Gastrocnemius medialis (tissue), 4 donors: ENCODE measurements at regions not wholly inside any gene's neighbourhood (a gene's known extent, or its start where the extent isn't known, plus 50 kb on each side); places are given as distances from the start of the nearest gene placed in this dataset.
"Not testable (repeated sequence)": the region's sequence is repeated elsewhere in the genome, so short reads cannot be mapped to it uniquely, and the experiment has no call there.

Source experiments
- CTCF ChIP-seq, 5 experiments: fragments of 450-650 bp in 3 of 5; fragments of 200-600 bp in 2 of 5; sonication (generic) in 2 of 5; IDR thresholded peaks in 4 of 5; conservative IDR thresholded peaks in 1 of 5; 1 replicate in 4 of 5; 2 replicates in 1 of 5; pipeline ENCODE4 v1.5.1; 2016 to 2019; ENCODE audit warnings: antibody characterized with exemption in 5 of 5, mild to moderate bottlenecking in 3 of 5, moderate library complexity in 3 of 5
- POLR2A ChIP-seq, 2 donors: fragments of 450-650 bp; IDR thresholded peaks; one replicate each; pipeline ENCODE4 v1.6.1; 2017; ENCODE audit warnings: antibody characterized with exemption in 2 of 2, mild to moderate bottlenecking in 2 of 2, moderate library complexity in 2 of 2

- TF ChIP-seq CTCF (IDR thresholded peaks at IDR 0.05 in 4 of 5, conservative IDR thresholded peaks at IDR 0.05 in 1 of 5); POLR2A (IDR thresholded peaks at IDR 0.05): not testable (repeated sequence)
These were observed 256.5 kb upstream of the TP53TG3 start for GRCh38 chr16:32932240-32933040.
